SK-N-MC (cell line): ENCODE measurements at regions not wholly inside any gene's neighbourhood (a gene's known extent, or its start where the extent isn't known, plus 50 kb on each side); places are given as distances from the start of the nearest gene placed in this dataset.

Experiments
- EZH2 ChIP-seq: fragments of 200-600 bp; sonication (generic); IDR thresholded peaks from one replicate; pipeline ENCODE4 v1.6.1; 2017; ENCODE audit warnings: antibody characterized with exemption
- POLR2AphosphoS5 ChIP-seq: IDR thresholded peaks from 2 replicates; pipeline ENCODE4 v1.6.1; 2012; ENCODE audit warnings: mild to moderate bottlenecking, low read depth, low read length, borderline replicate concordance

DNA sequence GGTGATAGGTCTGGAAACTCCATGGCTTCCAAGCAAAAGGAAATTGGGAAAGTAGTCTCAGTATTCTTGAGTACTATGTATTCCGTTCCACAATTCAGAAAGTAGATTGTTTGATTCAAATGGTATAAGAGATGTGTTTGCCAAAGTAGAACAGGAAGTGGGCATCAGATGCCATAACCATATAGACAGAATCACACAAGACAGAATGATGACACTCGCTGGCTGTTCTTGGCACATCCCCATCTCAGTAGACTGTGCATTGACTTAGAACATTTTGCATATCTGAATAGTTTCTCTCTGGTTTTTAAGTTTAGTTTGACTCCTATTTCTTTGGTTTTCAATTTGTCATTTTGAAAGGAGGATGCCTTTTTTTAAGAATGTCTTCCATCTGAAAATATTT is 221.1 kb upstream of the RGS6 start:
- no peak for TF ChIP-seq POLR2AphosphoS5
- no peak for TF ChIP-seq EZH2
